Urinary bladder (tissue), 3 donors: ENCODE measurements at regions not wholly inside any gene's neighbourhood (a gene's known extent, or its start where the extent isn't known, plus 50 kb on each side); places are given as distances from the start of the nearest gene placed in this dataset.

Experiments used
- DNase-seq: peaks from one replicate; pipeline ENCODE4 v3.0.0-alpha.2; 2015; ENCODE audit errors: extremely low spot score
- H3K27ac ChIP-seq: one replicate; pipeline ENCODE4 v1.5.1; 2013; ENCODE audit warnings: low read depth, mild to moderate bottlenecking, moderate library complexity
- H3K36me3 ChIP-seq: one replicate; pipeline ENCODE4 v1.6.1; 2013; ENCODE audit warnings: mild to moderate bottlenecking, moderate library complexity; ENCODE audit not compliant: insufficient read depth
- H3K4me1 ChIP-seq: one replicate; pipeline ENCODE4 v1.6.1; 2013; ENCODE audit warnings: mild to moderate bottlenecking, moderate library complexity; ENCODE audit not compliant: insufficient read depth
- H3K4me3 ChIP-seq: one replicate; pipeline ENCODE4 v1.5.1; 2013; ENCODE audit warnings: low read depth, low read length
- WGBS: extraction: QIAGEN DNeasy Blood & Tissue Kit; methylation state at CpG from one replicate; pipeline ENCODE4 v1.1.7; 2013; 5-methylcytosine and 5-hydroxymethylcytosine counted together
- donor health status: healthy with polysubstance abuse.
- donor health status: healthy.

DNA sequence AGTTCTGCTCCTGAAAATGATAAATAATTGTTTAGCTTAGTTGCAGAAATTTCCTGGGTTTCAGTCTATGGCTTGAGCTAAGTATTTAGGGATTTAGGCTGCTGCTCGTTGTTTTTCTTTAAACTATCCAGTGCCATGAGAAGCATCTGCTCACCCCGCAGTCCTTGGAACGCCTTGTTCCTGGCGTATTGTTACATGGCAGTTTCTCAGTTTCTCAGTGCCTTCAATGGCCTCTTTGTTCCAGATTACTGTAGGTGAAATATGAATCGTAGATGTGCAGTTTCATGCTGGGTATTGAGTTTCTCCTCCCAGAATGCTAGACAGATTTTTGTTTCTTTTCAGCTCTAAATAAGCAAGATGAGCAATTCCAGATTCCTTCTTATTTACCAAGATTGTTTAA lies 269.5 kb upstream of the GBE1 start:
- Histone ChIP-seq H3K36me3 (no peaks in the 10 kb centered on the region), H3K4me1 (no peaks in the 10 kb centered on the region), H3K27ac (no peak overlapping the region), H3K4me3 (no peak overlapping the region)
- no peak for DNase-seq
- 44% methylated on average over 5 of the region's 5 CpGs for WGBS

DNA sequence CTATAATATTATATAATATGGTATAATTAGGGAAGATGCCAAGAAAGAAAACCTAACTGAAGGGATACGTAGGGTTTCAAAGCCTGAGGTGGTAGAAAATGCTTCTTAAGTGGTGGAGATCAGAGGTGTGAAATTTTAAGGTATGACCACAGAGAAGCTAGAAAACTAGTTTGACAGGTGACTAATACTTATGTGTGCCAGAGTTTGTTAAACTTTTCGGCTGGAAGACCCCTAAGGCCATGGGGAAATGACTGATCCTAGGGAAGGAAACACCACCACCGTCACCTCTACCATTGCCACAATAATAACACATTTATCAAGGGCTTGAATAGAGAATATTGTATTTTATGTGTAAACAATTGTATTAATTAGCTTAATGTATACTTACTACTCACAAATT lies 261.4 kb upstream of the GBE1 start:
- 91% methylated on average over 3 of the region's 3 CpGs for WGBS
- no peak for DNase-seq
- H3K4me1 ChIP-seq: no peaks in the 10 kb centered on the region
- H3K4me3 ChIP-seq: no peak overlapping the region
- H3K36me3 ChIP-seq: no peaks in the 10 kb centered on the region
- H3K27ac ChIP-seq: no peak overlapping the region

DNA sequence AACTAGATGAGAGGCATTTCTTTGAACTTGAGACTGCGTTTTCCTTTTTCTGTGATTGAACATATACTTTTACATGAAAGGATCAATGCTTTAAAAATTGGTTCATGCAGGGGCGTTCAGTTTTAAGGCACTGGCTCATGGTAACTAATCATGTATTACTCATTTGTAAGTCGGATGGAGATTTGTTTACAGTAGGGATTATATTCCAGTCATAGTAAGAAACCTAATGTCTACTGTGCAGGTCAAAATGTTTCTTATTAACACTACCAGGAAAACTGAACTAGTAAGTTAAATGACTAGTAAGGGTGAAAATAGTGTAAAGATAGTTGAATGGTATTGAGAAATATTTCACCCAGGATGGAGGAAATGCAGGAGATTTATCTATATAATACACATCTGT lies 258.8 kb upstream of the GBE1 start:
- H3K27ac ChIP-seq: no peak overlapping the region
- H3K36me3 ChIP-seq: no peaks in the 10 kb centered on the region
- H3K4me3 ChIP-seq: no peak overlapping the region
- 71% methylated on average over 3 of the region's 3 CpGs for WGBS
- H3K4me1 ChIP-seq: no peaks in the 10 kb centered on the region
- no peak for DNase-seq

DNA sequence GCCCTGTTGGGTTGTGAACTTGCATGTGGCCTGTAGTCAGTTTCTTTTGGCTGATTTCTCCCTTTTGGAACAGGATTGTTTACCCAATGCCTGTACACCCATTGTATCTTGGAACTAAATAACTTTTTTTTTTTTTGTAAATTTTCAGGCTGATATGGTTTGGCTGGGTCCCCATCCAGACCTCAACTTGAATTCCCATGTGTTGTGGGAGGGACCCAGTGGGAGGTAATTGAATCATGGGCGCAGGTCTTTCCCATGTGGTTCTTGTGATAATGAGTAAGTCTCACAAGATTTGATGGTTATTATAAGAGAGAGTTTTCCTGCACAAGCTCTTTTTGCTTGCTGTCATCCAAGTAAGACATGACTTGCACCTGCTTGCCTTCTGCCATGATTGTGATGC lies 253.8 kb upstream of the GBE1 start:
- H3K36me3 ChIP-seq: no peaks in the 10 kb centered on the region
- H3K27ac ChIP-seq: no peak overlapping the region
- H3K4me3 ChIP-seq: no peak overlapping the region
- 93% methylated on average over 1 of the region's 1 CpG for WGBS
- DNase-seq: no peak
- H3K4me1 ChIP-seq: no peaks in the 10 kb centered on the region

- H3K4me1 ChIP-seq: no peaks in the 10 kb centered on the region
- DNase-seq: no peak
- no peak overlapping the region for H3K27ac ChIP-seq
- no peaks in the 10 kb centered on the region for H3K36me3 ChIP-seq
- no peak overlapping the region for H3K4me3 ChIP-seq
Measured at GRCh38 chr3:82012775-82013174, 251.3 kb upstream of the GBE1 start.

DNA sequence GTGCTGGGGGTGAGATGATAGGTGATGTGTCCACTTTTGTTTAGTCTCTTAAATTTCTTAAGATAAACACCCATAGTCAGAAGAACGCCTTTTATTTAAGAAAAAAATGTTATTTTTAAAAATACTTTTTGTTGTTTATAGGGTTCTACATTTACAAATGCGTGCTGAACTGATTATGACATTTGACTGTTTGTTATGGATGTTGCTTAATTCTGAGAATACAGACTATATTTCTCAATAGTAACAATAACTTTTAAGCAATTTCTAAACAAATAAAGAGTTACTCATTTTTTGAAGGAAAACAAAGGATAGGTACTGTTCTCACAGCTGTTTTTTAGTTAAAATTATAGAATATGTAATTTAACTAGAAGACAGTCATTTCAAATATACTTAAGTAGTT lies 249.9 kb upstream of the GBE1 start:
- H3K4me3 ChIP-seq: no peak overlapping the region
- no peaks in the 10 kb centered on the region for H3K4me1 ChIP-seq
- no peaks in the 10 kb centered on the region for H3K36me3 ChIP-seq
- WGBS: 42% methylated on average over 2 of the region's 2 CpGs
- H3K27ac ChIP-seq: no peak overlapping the region
- no peak for DNase-seq

DNA sequence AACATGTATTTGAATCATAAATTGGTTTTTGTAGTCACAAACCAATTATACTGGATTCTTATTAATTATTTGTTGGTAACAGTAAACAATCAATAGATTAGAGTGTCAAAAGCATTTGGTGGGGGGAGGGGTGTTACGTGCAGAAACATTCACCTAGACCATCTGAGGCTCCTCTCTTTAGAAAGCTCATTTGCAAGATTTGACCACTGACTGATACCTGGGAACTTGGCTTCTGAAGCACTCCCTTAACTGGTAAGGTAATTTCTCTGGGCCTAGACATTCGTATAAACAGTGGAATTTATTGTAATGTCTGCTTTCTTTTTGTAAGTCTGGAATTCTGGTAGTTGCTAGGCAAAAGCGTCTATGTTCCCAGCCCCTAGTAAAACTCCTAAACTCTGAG lies 243.8 kb upstream of the GBE1 start:
- no peak overlapping the region for H3K27ac ChIP-seq
- H3K4me3 ChIP-seq: no peak overlapping the region
- 76% methylated on average over 3 of the region's 3 CpGs for WGBS
- no peak for DNase-seq
- H3K36me3 ChIP-seq: no peaks in the 10 kb centered on the region
- H3K4me1 ChIP-seq: no peaks in the 10 kb centered on the region

- Histone ChIP-seq H3K36me3 (no peaks in the 10 kb centered on the region), H3K27ac (no peak overlapping the region), H3K4me3 (no peak overlapping the region), H3K4me1 (no peaks in the 10 kb centered on the region)
- DNase-seq: no peak
- WGBS: 83% methylated on average over 2 of the region's 2 CpGs
Measured at GRCh38 chr3:82004266-82004665, 242.8 kb upstream of the GBE1 start.

DNA sequence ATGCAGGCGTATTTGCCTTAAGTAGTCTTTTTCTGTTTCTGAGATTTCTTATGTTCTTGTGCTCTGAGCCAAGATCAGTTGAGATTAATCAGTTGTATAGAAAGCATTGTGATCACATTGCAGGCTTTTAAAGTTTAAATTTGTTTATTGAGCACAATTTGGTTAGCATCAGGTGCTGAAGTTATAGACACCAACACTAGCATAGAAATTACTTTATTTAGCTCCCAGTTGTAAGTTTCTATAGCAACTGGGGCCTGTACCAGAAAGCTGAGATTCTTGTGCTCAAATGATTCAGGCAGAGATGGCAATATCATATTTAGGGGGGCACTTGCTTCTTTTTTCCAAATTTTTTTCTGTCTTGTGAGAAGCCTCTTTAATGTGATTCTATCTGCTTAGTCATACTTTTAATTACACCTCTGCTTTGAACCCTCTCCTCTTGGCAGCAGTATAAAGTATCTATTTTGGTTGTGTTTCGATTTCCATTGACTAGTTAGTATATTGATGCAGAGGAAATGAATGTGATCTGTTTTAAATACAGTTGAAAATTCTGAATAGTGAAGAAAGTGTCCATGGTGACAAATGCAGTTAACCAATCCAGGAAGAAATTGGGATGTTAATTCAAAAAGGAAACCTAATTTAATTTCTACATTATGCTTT lies 241.7 kb upstream of the GBE1 start:
- no peaks in the 10 kb centered on the region for H3K4me1 ChIP-seq
- no peak for DNase-seq
- no peak overlapping the region for H3K4me3 ChIP-seq
- H3K27ac ChIP-seq: no peak overlapping the region
- no peaks in the 10 kb centered on the region for H3K36me3 ChIP-seq
- WGBS: 65% methylated on average over 2 of the region's 2 CpGs

DNA sequence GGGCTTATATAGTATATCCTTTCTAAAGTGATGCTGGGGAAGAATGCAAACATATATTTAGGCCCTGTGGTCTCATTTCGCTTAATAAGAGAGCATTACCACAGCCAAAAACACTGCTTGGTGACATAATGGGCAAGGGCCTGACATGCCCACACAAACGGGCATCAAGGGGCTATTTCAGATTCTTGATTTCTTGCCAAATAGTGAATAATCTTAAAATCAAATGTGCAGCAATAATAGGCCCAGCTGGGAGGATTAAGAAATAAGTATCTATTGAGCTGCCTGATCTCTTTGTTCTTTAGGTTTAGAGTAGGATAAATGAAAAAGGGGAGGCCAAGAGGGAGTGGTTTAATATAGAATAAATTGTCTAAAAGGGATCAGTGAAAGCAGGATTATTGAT lies 241.0 kb upstream of the GBE1 start:
- no peak overlapping the region for H3K27ac ChIP-seq
- H3K4me1 ChIP-seq: no peaks in the 10 kb centered on the region
- 59% methylated on average over 2 of the region's 2 CpGs for WGBS

DNA sequence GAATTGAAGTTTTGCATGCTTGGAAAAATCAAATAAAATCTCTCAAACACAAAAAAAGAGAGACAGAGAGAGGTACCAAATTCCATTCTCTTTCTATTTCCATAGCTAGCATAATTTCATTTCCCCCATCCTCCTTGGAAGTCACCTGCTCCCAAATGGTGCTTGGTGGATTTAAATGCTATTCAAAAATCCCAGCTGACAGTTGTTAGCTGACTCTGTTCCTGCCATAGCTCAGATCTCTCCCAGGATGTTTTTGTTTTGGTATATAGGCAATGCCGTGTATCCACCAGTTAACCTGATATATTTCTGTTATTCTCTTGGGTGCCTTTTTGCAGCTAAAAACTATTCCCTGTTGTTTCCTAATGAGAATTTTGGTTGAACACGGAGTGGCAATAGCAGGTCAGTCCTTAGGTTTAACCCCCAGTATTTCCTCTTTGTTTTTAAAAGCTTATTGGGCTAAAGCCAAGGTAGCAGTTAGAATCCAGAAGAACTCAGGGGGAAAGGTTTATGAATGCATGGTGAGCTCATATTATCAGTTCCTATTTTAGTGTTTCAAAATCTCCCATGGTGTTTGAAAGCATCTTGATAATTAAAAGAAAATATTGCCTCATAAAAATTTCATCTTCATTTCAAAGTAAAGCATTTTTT lies 240.0 kb upstream of the GBE1 start:
- DNase-seq: no peak
- Histone ChIP-seq H3K27ac (no peak overlapping the region), H3K36me3 (no peaks in the 10 kb centered on the region), H3K4me1 (no peaks in the 10 kb centered on the region), H3K4me3 (no peak overlapping the region)
- 43% methylated on average over 2 of the region's 2 CpGs for WGBS

More for the DNA sequence above, 241.0 kb upstream of the GBE1 start:
- H3K36me3 ChIP-seq: no peaks in the 10 kb centered on the region
- H3K4me3 ChIP-seq: no peak overlapping the region
- no peak for DNase-seq

- Histone ChIP-seq H3K4me1 (no peaks in the 10 kb centered on the region), H3K4me3 (no peak overlapping the region), H3K36me3 (no peaks in the 10 kb centered on the region), H3K27ac (no peak overlapping the region)
- DNase-seq: no peak
- 68% methylated on average over 1 of the region's 1 CpG for WGBS
Measured at GRCh38 chr3:82000773-82001172, 239.3 kb upstream of the GBE1 start.

DNA sequence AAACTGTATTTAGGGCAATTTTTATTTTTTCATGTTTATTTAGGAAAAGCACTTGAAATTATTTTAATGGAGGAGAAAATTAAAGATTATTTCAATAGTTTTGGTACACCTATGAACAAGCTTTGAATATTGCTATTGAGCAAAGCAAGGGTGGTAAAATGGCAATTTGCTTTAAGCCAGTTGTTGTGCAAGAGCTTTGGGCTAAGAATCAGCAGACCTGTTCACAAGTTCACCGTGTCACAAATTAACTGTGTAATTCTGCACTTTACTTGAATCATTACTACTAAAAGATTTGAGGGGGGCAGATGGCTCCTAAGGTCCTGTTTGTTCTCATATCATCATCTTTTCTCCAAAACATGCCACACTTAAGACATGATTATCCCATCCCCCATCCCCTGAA lies 238.9 kb upstream of the GBE1 start:
- DNase-seq: no peak
- no peaks in the 10 kb centered on the region for H3K36me3 ChIP-seq
- H3K27ac ChIP-seq: no peak overlapping the region
- H3K4me3 ChIP-seq: no peak overlapping the region
- H3K4me1 ChIP-seq: no peaks in the 10 kb centered on the region
- 89% methylated on average over 1 of the region's 1 CpG for WGBS

DNA sequence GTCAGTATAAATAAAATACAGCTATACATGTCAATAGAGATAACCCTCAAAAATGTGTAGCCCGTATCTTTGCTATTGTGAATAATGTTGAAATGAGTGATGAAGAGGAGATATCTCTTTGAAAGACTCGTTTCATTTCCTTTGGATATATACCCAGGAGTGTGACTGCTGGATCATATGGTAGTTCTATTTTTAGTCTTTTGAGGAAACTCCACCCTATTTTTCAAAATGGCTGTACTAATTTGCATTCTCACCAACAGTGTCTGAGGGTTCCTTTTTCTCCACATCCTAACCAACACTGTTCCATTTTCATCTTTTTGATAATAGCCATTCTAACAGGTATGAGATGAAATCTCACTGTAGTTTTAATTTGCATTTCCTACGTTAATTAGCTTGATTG lies 237.5 kb upstream of the GBE1 start:
- Histone ChIP-seq H3K36me3 (no peaks in the 10 kb centered on the region), H3K4me3 (no peak overlapping the region), H3K4me1 (no peaks in the 10 kb centered on the region), H3K27ac (no peak overlapping the region)
- 53% methylated on average over 3 of the region's 3 CpGs for WGBS
- no peak for DNase-seq
